ENCODE measurements at regions not wholly inside any gene's neighbourhood (a gene's known extent, or its start where the extent isn't known, plus 50 kb on each side); places are given as distances from the start of the nearest gene placed in this dataset.
"Not testable (repeated sequence)": the region's sequence is repeated elsewhere in the genome, so short reads cannot be mapped to it uniquely, and the experiment has no call there.

- no peak for DNase-seq (ENCODE audit: low read depth in 2 of 2)
Observed at GRCh38 chr13:50644081-50644871, 199.2 kb downstream of the DLEU7 start.

DNA sequence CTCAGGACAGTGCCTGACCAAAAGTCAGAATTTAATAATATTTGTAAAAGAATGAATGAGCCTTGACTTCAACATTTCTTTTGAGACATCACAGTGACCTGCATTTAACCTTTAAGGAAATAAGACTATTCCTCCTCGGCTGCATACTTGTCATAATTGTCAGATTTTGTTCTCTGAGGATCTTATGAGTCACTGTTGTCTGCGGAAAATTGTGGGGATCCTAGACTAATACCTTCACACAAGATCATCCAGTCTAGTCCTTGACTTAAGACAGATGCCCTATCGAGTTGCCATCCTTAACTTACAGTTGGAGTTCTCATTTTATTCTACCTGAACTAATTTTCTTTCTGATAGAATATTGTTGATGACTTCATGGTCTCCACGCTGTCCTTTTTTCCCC, 198.4 kb downstream of the DLEU7 start:
- DNase-seq (ENCODE audit: low read depth in 2 of 2) = no peak

GRCh38 chr13:50646070-50646469, 197.4 kb downstream of the DLEU7 start:
- DNase-seq (ENCODE audit: low read depth in 2 of 2) = no peak

DNA sequence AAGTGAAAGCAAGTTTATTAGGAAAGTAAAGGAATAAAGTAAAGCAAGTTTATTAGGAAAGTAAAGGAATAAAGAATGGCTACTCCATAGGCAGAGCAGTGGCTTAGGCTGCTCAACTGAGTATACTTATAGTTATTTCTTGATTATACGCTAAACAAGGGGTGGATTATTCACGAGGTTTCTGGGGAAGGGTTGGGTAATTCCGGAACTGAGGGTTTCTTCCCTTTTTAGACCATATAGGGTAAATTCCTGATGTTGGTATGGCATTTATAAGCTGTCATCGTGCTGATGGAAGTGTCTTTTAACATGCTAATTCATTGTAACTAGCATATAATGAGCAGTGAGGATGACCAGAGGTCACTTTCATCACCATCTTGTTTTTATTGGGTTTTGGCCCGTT, 194.3 kb downstream of the DLEU7 start:
- DNase-seq (ENCODE audit: low read depth in 2 of 2) = no peak

GRCh38 chr13:50650592-50651504, 192.6 kb downstream of the DLEU7 start:
- DNase-seq (ENCODE audit: low read depth in 2 of 2) = no peak

- no peak for DNase-seq (ENCODE audit: low read depth in 2 of 2)
Observed at GRCh38 chr13:50651922-50652321, 191.6 kb downstream of the DLEU7 start.

DNA sequence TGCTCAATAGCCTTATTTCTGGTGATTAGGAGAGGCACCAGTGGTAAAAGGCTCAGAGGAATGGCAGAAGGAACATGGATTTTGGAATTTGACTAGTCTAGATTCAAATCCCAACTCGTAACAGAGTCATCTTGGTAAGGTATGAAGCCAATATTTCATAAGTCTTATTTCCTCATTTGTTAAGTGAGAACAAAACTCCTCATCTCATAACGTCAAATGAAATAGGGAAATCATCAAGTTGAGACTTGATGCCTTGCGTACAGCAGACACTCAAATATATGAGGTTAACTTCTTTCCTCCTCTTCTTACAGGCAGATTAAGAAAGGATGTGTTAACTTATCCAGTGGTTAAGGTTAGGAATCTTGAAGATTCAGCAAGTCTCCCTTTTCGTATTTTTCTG, 189.2 kb downstream of the DLEU7 start:
- DNase-seq (ENCODE audit: low read depth in 2 of 2) = no peak

DNA sequence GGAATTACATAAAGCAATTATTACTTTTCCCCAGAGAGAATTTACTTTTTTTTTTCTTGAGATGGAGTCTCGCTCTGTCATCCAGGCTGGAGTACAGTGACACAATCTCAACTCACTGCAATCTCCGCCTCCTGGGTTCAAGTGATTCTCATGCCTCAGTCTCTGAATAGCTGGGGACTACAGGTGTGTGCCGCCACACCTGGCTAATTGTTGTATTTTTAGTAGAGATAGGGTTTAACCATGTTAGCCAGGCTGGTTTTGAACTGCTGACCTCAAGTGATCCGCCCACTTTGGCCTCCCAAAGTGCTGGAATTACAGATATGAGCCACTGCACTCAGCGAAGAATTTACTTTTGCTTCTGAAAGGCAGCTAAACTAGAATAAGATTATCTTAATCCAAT, 181.6 kb downstream of the DLEU7 start:
- not testable (repeated sequence) for DNase-seq (ENCODE audit: low read depth in 2 of 2)

- no peak for DNase-seq (ENCODE audit: low read depth in 2 of 2)
Observed at GRCh38 chr13:50664951-50665350, 178.5 kb downstream of the DLEU7 start.

DNA sequence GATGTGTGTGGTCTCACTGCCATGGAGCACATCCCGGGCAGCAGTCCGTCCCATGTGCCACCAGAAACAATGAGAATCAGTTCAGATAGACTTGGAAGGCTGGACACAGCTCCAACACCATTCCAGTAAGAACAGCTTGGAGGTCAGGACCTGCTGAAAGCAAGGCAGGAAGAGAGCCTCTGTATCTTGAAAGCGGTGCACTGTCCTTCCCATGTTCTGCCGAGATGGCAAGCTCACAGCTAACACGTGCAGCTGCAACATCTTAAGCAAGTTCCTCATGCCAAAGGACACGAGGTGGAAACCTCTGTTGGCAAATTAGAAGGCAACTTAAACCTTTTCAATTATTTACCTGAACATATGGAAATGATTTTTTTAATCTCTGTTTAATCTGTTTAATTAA, 175.4 kb downstream of the DLEU7 start:
- no peak for DNase-seq (ENCODE audit: low read depth in 2 of 2)

GRCh38 chr13:50668691-50669271, 174.7 kb downstream of the DLEU7 start:
- DNase-seq (ENCODE audit: low read depth in 2 of 2) = no peak

DNA sequence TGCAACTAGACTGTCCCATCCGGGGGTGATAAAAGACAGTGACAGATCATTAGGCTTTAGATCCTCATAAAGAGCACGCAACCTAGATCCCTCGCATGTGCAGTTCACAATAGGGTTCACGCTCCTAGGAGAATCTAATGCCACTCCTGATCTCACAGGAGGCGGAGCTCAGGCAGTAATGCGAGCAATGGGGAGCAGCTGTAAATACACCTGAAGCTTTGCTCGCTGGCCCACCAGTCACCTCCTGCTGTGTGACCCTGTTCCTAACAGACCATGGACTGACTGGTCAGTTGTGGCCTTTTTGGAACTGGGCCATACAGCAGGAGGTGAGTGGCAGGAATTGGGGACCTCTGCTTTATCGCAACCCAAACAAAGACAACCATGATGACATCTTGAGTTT, 173.2 kb downstream of the DLEU7 start:
- no peak for DNase-seq (ENCODE audit: low read depth in 2 of 2)

DNA sequence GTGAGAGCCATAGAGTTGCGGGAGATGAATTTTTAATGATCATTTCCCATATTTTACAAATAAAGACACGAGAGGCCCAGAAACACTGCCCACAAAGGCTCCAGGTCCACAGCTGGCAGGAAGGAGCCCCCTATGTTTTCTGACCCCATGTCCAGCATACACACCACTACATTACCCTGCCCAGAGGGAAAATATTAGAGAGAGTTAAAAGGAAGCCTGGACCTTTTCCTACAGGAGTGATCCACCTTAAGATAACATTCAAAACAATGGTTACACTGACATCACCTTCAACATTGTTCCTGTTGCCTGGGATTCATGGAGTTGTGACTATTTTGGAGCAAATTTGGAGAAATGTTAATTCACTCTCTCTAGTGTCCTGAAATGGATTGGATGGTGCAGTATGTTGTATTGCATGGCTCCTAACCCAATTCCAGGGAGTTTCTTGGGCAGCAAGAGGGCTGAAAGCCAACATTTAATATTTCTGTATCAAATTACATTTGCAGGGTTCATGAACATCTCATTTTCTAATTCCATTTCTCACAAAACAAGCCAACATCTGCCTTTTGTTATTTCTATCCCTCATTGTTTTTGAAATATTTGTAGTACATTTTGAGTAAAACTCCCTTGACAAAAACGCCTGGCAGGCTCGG, 172.5 kb downstream of the DLEU7 start:
- DNase-seq (ENCODE audit: low read depth in 2 of 2) = no peak

GRCh38 chr13:50671497-50671850, 172.0 kb downstream of the DLEU7 start:
- DNase-seq (ENCODE audit: low read depth in 2 of 2) = no peak

DNA sequence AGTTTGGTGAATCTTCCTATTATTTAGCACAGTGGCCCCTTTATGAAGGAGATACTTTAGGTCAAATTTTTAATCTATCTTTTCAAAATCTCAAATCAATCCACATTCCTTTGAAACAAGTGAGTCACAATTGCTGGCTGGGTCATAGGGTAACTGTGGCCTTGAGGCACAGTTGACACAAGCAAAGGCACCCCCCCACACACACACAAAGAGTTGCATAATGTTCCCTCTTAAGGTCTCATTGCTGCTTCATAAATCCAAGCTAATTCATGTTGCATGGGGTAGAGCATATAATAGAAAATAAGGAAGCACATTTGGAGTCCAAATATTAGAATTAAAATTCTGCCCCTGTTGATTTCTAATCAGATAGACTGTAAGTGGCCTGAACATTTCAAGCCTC, 171.5 kb downstream of the DLEU7 start:
- no peak for DNase-seq (ENCODE audit: low read depth in 2 of 2)

DNA sequence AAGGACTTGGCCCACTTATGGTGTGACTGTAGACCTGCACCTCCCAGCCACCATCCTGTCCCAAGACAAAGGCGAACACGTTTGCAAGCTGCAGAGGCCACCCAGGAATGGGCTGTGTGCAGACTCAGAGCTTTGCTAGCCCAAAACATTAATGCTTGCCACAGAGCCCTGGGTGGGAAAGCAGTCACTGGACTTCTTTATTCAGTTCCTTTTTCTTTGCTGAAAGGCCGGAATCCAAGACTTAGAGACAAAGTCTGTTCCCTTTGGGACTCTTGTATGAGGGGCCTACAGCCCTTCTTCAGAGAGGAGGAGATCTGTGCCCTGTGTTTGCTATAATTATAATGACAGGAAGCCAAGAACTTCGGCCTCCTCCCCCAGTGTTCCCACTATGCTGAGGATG, 167.8 kb downstream of the DLEU7 start:
- DNase-seq (ENCODE audit: low read depth in 2 of 2) = no peak

- DNase-seq (ENCODE audit: low read depth in 2 of 2) = no peak
Observed at GRCh38 chr13:50676602-50677001, 166.9 kb downstream of the DLEU7 start.

- no peak for DNase-seq (ENCODE audit: low read depth in 2 of 2)
Observed at GRCh38 chr13:50677258-50677657, 166.2 kb downstream of the DLEU7 start.

DNA sequence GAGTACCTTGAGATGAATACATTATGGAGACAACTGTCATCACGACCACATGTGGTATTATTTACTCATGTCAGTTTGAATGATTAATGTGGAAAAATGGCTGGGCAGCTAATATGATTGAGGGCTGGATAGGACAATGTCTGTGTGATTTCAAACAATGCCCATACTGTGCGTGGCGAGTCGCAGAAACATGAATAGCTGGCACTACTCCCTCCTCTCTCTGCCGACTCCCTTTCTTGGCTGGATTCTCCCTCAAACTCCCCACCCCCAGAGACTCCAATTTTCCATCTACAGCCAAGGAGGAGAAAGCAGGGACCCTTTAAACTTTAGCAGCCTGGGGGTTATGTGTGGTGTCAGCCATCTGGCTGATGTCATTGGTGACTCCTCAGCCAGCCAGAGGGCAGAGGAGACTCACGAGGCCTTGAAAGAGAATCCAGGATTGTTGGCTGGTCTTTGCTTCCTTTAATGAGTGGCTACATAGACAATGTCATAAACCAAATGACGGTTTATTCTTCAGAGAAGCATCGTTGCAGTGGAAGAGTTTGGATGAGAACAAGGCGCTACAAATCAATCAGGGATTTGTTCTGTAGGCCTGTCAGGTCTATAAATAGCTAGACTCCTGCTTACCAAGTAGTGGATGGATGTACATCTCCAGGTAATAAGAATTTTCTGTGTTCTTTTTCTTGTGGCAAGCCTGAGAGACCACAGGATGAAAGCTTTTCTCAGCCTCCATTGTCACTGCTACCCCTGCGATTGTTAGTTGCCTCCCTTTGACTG, 165.6 kb downstream of the DLEU7 start:
- no peak for DNase-seq (ENCODE audit: low read depth in 2 of 2)

DNA sequence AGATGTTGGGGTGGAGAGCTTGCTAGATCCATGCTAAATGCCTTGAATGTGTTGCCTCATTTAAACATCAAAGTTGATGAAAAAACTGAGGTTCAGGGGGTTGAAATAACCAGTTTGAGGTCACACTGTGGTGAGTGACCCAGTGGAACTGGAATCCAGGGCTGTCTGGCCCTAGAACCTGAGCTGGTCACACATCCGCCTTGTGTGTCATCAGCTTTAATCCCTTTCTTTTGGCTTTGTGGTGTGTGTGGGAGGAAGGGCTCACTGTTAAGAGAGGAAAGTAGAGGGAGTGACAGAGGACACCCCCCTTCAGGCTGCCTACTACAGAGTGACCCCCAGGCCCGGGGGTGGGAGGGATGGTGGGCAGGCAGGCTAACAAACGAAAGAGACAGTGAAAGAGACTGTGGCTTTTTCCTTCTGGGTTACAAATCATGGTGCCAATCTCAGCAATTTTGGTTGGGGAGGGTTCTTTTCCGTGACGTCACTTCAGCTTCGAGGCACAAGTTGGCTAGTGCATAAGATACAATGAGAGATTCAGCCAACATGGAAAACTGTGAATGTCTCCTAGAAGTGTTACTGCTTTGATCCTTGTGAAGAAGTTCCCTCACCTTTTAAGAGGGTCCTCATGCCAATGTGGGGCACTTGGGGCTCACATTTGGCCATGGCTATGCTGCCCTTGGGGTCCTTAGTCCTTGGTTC, 164.9 kb downstream of the DLEU7 start:
- no peak for DNase-seq (ENCODE audit: low read depth in 2 of 2)

- no peak for DNase-seq (ENCODE audit: low read depth in 2 of 2)
Observed at GRCh38 chr13:50679321-50679720, 164.2 kb downstream of the DLEU7 start.
